K562 (cell line): ENCODE measurements at regions not wholly inside any gene's neighbourhood (a gene's known extent, or its start where the extent isn't known, plus 50 kb on each side); places are given as distances from the start of the nearest gene placed in this dataset.

Source experiments
- ATAC-seq: fragments of 200-7000 bp; cut with Tn5 transposase; 3 replicates; pipeline ENCODE4 v1.9.1; 2020; ENCODE audit warnings: moderate library complexity
- BruUV-seq: library from RNA; stranded (reverse); fragments of 400-500 nt; replicated peaks from 2 replicates; lab custom pipeline; 2021; lab: Mats Ljungman, UMichigan
- CTCF ChIA-PET: fragments of 300-600 bp; formaldehyde crosslinking; extraction: SDS; loops from one replicate; lab custom pipeline; 2021; ENCODE audit warnings: low intra/inter-chr PET ratio; lab: Yijun Ruan, JAX
- POLR2A ChIA-PET: fragments of 300-600, 350-650 bp; sonication (Branson Sonifier 250); formaldehyde crosslinking; extraction: SDS; loops from one replicate; lab custom pipeline; 2021; ENCODE audit warnings: antibody characterized with exemption, inconsistent platforms; lab: Yijun Ruan, JAX
- DNase-seq, 4 experiments: peaks; one replicate each; pipeline versions ENCODE4 v3.0.0 to v3.0.0-alpha.2; 2011 to 2018; ENCODE audit warnings: low spot score in 3 of 4, mixed read lengths in 3 of 4; ENCODE audit errors: extremely low read depth in 1 of 4
- FAIRE-seq: peaks from 2 replicates; lab custom pipeline; 2011; peaks lifted over from hg19 to GRCh38; lab: Jason Lieb, UNC
- H2AFZ ChIP-seq: 2 replicates; pipeline ENCODE4 v1.6.0; 2011; ENCODE audit warnings: low read depth, low read length, control low read depth, inconsistent platforms
- H3K27ac ChIP-seq: fragments of 200-600 bp; 3 replicates; pipeline ENCODE4 v1.8.0; 2011; ENCODE audit warnings: low read depth, mild to moderate bottlenecking, control low read depth, inconsistent platforms, low read length, moderate library complexity, mixed read lengths; ENCODE audit errors: extremely low read depth
- H3K27me3 ChIP-seq, 2 experiments: fragments of 300-600 bp in 1 of 2; 2 replicates in 1 of 2; 3 replicates in 1 of 2; pipeline versions ENCODE4 v1.6.0 to v1.8.0; 2011; ENCODE audit warnings: inconsistent platforms in 2 of 2, low read length in 2 of 2, mild to moderate bottlenecking in 1 of 2, mixed read lengths in 1 of 2, moderate library complexity in 1 of 2; ENCODE audit not compliant: control insufficient read depth in 2 of 2, insufficient read depth in 2 of 2
- H3K36me3 ChIP-seq: fragments of 300-600 bp; 3 replicates; pipeline ENCODE4 v1.8.0; 2011; ENCODE audit warnings: mild to moderate bottlenecking, low read length, inconsistent platforms; ENCODE audit not compliant: control insufficient read depth, insufficient read depth
- H3K4me1 ChIP-seq, 2 experiments: fragments of 200-600 bp in 1 of 2; replicated peaks in 1 of 2; 2 replicates in 1 of 2; 3 replicates in 1 of 2; pipeline versions ENCODE4 v1.5.1 to v1.8.0; 2011; ENCODE audit warnings: inconsistent platforms in 2 of 2, low read length in 2 of 2, mild to moderate bottlenecking in 1 of 2, mixed read lengths in 1 of 2, moderate library complexity in 1 of 2; ENCODE audit not compliant: control insufficient read depth in 2 of 2, insufficient read depth in 2 of 2
- H3K4me2 ChIP-seq: 2 replicates; pipeline ENCODE4 v1.6.1; 2011; ENCODE audit warnings: low read length, control low read depth, inconsistent platforms, mixed read lengths; ENCODE audit not compliant: insufficient read depth
- H3K4me3 ChIP-seq: fragments of 200-600 bp; sonication (generic), shearing (Covaris generic); 2 replicates; pipeline ENCODE4 v1.5.1; 2016; ENCODE audit warnings: control low read depth, inconsistent platforms
- H3K79me2 ChIP-seq: fragments of 200-600 bp; 3 replicates; pipeline ENCODE4 v1.8.0; 2011; ENCODE audit warnings: low read length, inconsistent platforms; ENCODE audit not compliant: control insufficient read depth, insufficient read depth
- H3K9ac ChIP-seq, 2 experiments: 2 replicates each; pipeline versions ENCODE4 v1.6.0 to v1.6.1; 2011; ENCODE audit warnings: low read depth in 2 of 2, low read length in 2 of 2, control low read depth in 1 of 2, inconsistent platforms in 1 of 2, mild to moderate bottlenecking in 1 of 2, mixed read lengths in 1 of 2; ENCODE audit not compliant: insufficient read depth in 1 of 2
- H3K9me1 ChIP-seq: one replicate; pipeline ENCODE4 v1.6.0; 2011; ENCODE audit warnings: inconsistent platforms, mild to moderate bottlenecking, low read length, moderate library complexity; ENCODE audit not compliant: control insufficient read depth, insufficient read depth
- H3K9me3 ChIP-seq: replicated peaks from 2 replicates; pipeline ENCODE4 v1.5.1; 2011; ENCODE audit warnings: low read depth, low read length, inconsistent platforms; ENCODE audit not compliant: control insufficient read depth, insufficient read depth
- H4K20me1 ChIP-seq: replicated peaks from 2 replicates; pipeline ENCODE4 v1.6.1; 2011; ENCODE audit warnings: low read length, inconsistent platforms, mixed read lengths; ENCODE audit not compliant: control insufficient read depth, insufficient read depth
- ARID1B ChIP-seq: fragments of 450-650 bp; IDR thresholded peaks from 2 replicates; pipeline ENCODE4 v1.6.1; 2016; ENCODE audit warnings: antibody characterized with exemption, mild to moderate bottlenecking, inconsistent platforms
- CHD1 ChIP-seq: fragments of 200-600 bp; sonication (generic); IDR thresholded peaks from one replicate; pipeline ENCODE4 v1.6.1; 2012; ENCODE audit warnings: mild to moderate bottlenecking, moderate library complexity, low read length, inconsistent platforms
- ELK3 ChIP-seq: fragments of 450-650 bp; formaldehyde crosslinking; IDR thresholded peaks from 2 replicates; pipeline ENCODE4 v1.4.0; 2020; ENCODE audit warnings: mild to moderate bottlenecking
- EWSR1 ChIP-seq: fragments of 450-650 bp; IDR thresholded peaks from 2 replicates; pipeline ENCODE4 v1.6.1; 2018; ENCODE audit warnings: borderline replicate concordance, mild to moderate bottlenecking, low read depth, moderate library complexity; ENCODE audit not compliant: partially characterized antibody
- FOXK1 ChIP-seq: sonication (generic); formaldehyde crosslinking; IDR thresholded peaks from 2 replicates; pipeline ENCODE4 v1.8.0; 2022; ENCODE audit warnings: missing genetic modification reagents, mild to moderate bottlenecking, borderline replicate concordance
- FUS ChIP-seq: fragments of 200-400 bp; formaldehyde crosslinking; optimal IDR thresholded peaks from 2 replicates; pipeline ENCODE3; 2017; ENCODE audit warnings: low read depth, low read length
- HES1 ChIP-seq: fragments of 450-650 bp; IDR thresholded peaks from 2 replicates; pipeline ENCODE4 v1.6.1; 2016; ENCODE audit warnings: low read depth, mild to moderate bottlenecking, moderate library complexity
- NFXL1 ChIP-seq: fragments of 450-650 bp; formaldehyde crosslinking; IDR thresholded peaks from 2 replicates; pipeline ENCODE4 v1.4.0; 2021; ENCODE audit warnings: mild to moderate bottlenecking
- PTTG1 ChIP-seq: fragments of 450-650 bp; IDR thresholded peaks from 2 replicates; pipeline ENCODE4 v1.6.1; 2016; ENCODE audit warnings: low read depth, mild to moderate bottlenecking, missing genetic modification characterization, missing compliant biosample characterization
- TAF15 ChIP-seq: fragments of 200-400 bp; formaldehyde crosslinking; IDR thresholded peaks from 2 replicates; pipeline ENCODE4 v1.6.1; 2017; ENCODE audit warnings: mild to moderate bottlenecking, low read depth, low read length, moderate library complexity
- TCFL5 ChIP-seq: fragments of 250-450 bp; sonication (Bioruptor Pico); conservative IDR thresholded peaks from 2 replicates; pipeline ENCODE4 v1.6.1; 2021; ENCODE audit warnings: mild to moderate bottlenecking, moderate library complexity, matching md5 sums
- TEAD2 ChIP-seq: fragments of 450-650 bp; IDR thresholded peaks from 2 replicates; pipeline ENCODE4 v1.6.1; 2016; ENCODE audit warnings: missing genetic modification characterization, control low read depth, missing compliant biosample characterization
- TEAD4 ChIP-seq, 2 experiments: sonication (generic) in 1 of 2; formaldehyde crosslinking in 1 of 2; IDR thresholded peaks; 2 replicates each; pipeline versions ENCODE4 v1.6.1 to v1.8.0; 2012 to 2022; ENCODE audit warnings: borderline replicate concordance in 1 of 2, inconsistent platforms in 1 of 2, low read length in 1 of 2, mild to moderate bottlenecking in 1 of 2, missing genetic modification reagents in 1 of 2
- U2AF2 ChIP-seq: fragments of 200-400 bp; formaldehyde crosslinking; optimal IDR thresholded peaks from 2 replicates; pipeline ENCODE3; 2017; ENCODE audit warnings: low read depth, mild to moderate bottlenecking, low read length
- YBX1 ChIP-seq: fragments of 450-650 bp; IDR thresholded peaks from 2 replicates; pipeline ENCODE4 v1.7.1; 2016; ENCODE audit warnings: mild to moderate bottlenecking
- ZNF134 ChIP-seq: fragments of 250-450 bp; sonication (Bioruptor Pico); conservative IDR thresholded peaks from 2 replicates; pipeline ENCODE4 v1.4.0; 2020
- ZNF253 ChIP-seq: fragments of 250-450 bp; sonication (Bioruptor Pico); conservative IDR thresholded peaks from 2 replicates; pipeline ENCODE4 v1.6.1; 2021; ENCODE audit warnings: mild to moderate bottlenecking
- in situ Hi-C: fragments of 300-500 bp; cut with MboI; formaldehyde crosslinking; loops from 4 replicates; pipeline ENCODE4 v1.15.0; 2018; ENCODE audit warnings: inconsistent platforms, mixed read lengths
- intact Hi-C: fragments of 100-400 bp; cut with micrococcal nuclease; formaldehyde crosslinking; loops from 2 replicates; pipeline ENCODE4 v1.14.2; 2022
- TF ChIP-seq, protein P1 (sequence below): fragments of 450-650 bp; IDR thresholded peaks from 2 replicates; pipeline ENCODE4 v1.6.1; 2016
- TF ChIP-seq, protein P2 (sequence below): fragments of 450-650 bp; IDR thresholded peaks from 2 replicates; pipeline ENCODE4 v1.6.1; 2018; ENCODE audit not compliant: partially characterized antibody

DNA sequence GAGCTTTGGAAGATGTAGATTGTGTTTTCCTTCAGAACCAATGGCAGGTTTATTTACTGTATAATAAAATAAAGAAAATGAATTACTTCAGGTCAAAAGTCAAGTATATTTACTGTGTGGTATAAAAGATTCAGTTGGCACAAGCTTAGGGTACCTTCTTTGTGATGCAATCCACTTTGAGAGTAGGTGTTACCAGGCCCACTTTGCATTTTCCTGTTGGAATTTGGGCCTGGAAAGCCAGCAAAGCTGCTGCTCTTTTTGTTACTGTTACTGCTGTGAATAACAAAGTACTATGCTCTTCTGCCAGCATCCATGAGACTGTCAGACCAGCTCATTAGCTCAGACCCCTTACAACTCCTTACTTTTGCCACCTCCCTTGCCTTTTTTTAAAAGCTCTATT is 649.0 kb upstream of the SEL1L start:
- Histone ChIP-seq H2AFZ (no peak overlapping the region), H3K79me2 (no peaks in the 10 kb centered on the region), H3K9me1 (no peaks in the 10 kb centered on the region), H4K20me1 (no peaks in the 10 kb centered on the region), H3K36me3 (no peaks in the 10 kb centered on the region), H3K4me3 (no peak overlapping the region), H3K4me1 (no peaks in the 10 kb centered on the region), H3K9ac (no peak overlapping the region), H3K4me2 (no peak overlapping the region), H3K27ac (no peak overlapping the region), H3K27me3 (no peaks in the 10 kb centered on the region), H3K9me3 (no peaks in the 10 kb centered on the region)
- in situ Hi-C loops, result no loop called here
- ChIA-PET POLR2A (interaction anchor here (0.7 kb wide), 1 partner anchor 600 kb away, joined by 3 read pairs; no protein-coding TSS in a partner anchor), CTCF (no interaction called here)
- BruUV-seq, result no TSS peak
- TF ChIP-seq NFXL1 (CRISPR knock-in tag) (no peak), ARID1B (no peak), U2AF2 (no peak), YBX1 (no peak), ZNF134 (CRISPR knock-in tag) (no peak), EWSR1 (no peak), ZNF253 (CRISPR knock-in tag) (no peak), PTTG1 (tag) (no peak), CHD1 (no peak), TEAD4 (IDR thresholded peaks at IDR 0.05; ENCODE audit: low read length) (no peak), TEAD4 (CRISPR knock-in tag; IDR thresholded peaks at IDR 0.05; ENCODE audit: borderline replicate concordance) (no peak), TAF15 (no peak), FOXK1 (CRISPR knock-in tag) (no peak), HES1 (no peak), TEAD2 (no peak), FUS (no peak), TCFL5 (CRISPR knock-in tag) (no peak), ELK3 (no peak)
- TF ChIP-seq, protein P1, sequence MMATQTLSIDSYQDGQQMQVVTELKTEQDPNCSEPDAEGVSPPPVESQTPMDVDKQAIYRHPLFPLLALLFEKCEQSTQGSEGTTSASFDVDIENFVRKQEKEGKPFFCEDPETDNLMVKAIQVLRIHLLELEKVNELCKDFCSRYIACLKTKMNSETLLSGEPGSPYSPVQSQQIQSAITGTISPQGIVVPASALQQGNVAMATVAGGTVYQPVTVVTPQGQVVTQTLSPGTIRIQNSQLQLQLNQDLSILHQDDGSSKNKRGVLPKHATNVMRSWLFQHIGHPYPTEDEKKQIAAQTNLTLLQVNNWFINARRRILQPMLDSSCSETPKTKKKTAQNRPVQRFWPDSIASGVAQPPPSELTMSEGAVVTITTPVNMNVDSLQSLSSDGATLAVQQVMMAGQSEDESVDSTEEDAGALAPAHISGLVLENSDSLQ, result no peak
- TF ChIP-seq, protein P2, sequence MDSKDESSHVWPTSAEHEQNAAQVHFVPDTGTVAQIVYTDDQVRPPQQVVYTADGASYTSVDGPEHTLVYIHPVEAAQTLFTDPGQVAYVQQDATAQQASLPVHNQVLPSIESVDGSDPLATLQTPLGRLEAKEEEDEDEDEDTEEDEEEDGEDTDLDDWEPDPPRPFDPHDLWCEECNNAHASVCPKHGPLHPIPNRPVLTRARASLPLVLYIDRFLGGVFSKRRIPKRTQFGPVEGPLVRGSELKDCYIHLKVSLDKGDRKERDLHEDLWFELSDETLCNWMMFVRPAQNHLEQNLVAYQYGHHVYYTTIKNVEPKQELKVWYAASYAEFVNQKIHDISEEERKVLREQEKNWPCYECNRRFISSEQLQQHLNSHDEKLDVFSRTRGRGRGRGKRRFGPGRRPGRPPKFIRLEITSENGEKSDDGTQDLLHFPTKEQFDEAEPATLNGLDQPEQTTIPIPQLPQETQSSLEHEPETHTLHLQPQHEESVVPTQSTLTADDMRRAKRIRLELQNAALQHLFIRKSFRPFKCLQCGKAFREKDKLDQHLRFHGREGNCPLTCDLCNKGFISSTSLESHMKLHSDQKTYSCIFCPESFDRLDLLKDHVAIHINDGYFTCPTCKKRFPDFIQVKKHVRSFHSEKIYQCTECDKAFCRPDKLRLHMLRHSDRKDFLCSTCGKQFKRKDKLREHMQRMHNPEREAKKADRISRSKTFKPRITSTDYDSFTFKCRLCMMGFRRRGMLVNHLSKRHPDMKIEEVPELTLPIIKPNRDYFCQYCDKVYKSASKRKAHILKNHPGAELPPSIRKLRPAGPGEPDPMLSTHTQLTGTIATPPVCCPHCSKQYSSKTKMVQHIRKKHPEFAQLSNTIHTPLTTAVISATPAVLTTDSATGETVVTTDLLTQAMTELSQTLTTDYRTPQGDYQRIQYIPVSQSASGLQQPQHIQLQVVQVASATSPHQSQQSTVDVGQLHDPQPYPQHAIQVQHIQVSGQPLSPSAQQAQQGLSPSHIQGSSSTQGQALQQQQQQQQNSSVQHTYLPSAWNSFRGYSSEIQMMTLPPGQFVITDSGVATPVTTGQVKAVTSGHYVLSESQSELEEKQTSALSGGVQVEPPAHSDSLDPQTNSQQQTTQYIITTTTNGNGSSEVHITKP, result no peak
- intact Hi-C loops, result no loop called here
- ATAC-seq (no peak), FAIRE-seq (no peak), DNase-seq (no peak)
